HG02623 (cell line): ENCODE measurements at regions not wholly inside any gene's neighbourhood (a gene's known extent, or its start where the extent isn't known, plus 50 kb on each side); places are given as distances from the start of the nearest gene placed in this dataset.

Experiments used
- ATAC-seq: cut with Tn5 transposase; IDR thresholded peaks from one replicate; pipeline ENCODE4 v1.9.1; 2021; ENCODE audit warnings: moderate library complexity; ENCODE audit not compliant: unreplicated experiment

- no peak for ATAC-seq
Observed at GRCh38 chr14:38425324-38425976, 169.6 kb upstream of the CLEC14A start.

GRCh38 chr14:38420048-38420447 lies 164.2 kb upstream of the CLEC14A start:
- ATAC-seq: no peak

GRCh38 chr14:38419579-38419978 lies 163.7 kb upstream of the CLEC14A start:
- no peak for ATAC-seq

DNA sequence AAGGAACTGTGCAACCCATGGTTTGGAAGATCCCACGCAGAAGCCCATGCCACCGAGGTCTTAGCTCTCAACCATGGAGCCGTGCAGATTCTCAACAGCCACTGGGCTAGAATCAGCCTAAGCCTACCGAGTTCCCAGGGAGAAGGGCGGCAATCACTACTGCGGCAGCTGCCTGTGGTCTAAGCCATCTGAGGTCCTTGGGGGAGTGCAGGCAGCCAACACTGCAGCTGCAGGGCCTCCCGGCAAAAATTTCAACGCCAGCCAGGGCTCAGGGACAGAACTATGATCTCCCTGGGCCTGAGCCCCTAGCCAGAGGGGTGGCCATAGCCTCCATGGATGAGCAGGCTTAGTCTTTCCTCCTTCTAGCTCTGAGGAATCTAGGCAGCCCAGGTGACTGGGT lies 156.8 kb upstream of the CLEC14A start:
- ATAC-seq: no peak

DNA sequence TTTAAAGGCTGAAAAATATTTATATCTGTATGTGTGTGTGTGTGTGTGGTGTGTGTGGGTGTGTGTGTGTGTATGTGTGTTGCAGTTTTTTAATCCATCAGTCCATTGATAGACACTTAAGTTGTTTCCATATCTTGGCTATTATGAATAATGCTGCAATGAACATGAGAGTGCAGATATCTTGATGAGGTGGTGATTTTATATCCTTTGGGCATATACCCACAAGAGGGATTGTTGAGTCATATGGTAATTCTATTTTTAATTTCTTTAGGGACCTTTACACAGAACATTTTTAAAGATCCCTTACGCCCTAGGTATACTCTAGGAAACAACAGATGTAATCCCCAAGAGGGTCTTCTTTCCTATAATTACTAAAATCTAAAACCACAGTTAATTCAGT lies 154.5 kb upstream of the CLEC14A start:
- no peak for ATAC-seq

- ATAC-seq: no peak
Observed at GRCh38 chr14:38409071-38409705, 153.3 kb upstream of the CLEC14A start.

GRCh38 chr14:38405851-38406635 lies 150.2 kb upstream of the CLEC14A start:
- ATAC-seq: no peak

GRCh38 chr14:38404616-38405015 lies 148.7 kb upstream of the CLEC14A start:
- ATAC-seq: no peak

- no peak for ATAC-seq
Observed at GRCh38 chr14:38404100-38404541, 148.2 kb upstream of the CLEC14A start.

DNA sequence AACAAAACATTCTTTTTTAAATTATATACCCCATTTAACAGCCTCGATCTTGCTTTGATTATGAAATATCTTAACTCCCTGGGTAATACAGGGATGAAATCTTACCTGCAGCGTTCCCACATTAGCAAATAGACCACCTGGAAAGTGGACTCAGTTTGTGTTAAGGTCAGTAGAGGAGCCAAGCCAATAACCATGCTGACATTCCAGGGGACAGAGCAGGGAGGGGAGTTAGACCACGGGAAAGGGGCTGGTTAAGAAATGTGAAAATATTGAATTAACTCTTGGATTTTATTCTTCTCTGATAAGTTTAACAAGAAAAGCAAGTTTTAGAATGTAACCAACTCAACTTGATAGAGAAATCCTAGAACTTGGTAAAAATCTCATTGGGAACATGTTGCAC lies 144.9 kb upstream of the CLEC14A start:
- no peak for ATAC-seq

DNA sequence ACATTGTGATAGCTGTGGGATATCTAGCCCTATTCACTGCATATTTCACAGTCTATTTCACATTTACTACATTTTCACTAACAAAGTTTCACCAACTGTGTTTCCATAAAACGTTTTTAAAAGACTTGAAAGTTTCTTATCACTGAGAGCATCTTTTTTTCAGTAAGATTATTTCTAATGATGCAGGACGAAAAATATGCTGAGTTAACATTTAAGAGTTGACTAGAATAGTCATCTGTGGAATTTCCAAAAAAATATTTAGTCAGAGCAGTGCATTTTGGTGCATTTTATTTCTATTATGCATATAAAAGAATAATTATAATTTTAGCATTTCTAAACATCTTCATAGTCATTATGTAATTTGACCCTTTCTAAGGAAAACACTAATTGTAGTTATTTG lies 143.8 kb upstream of the CLEC14A start:
- ATAC-seq: no peak

GRCh38 chr14:38394767-38395166 lies 138.9 kb upstream of the CLEC14A start:
- ATAC-seq: no peak

GRCh38 chr14:38394064-38394463 lies 138.2 kb upstream of the CLEC14A start:
- no peak for ATAC-seq

DNA sequence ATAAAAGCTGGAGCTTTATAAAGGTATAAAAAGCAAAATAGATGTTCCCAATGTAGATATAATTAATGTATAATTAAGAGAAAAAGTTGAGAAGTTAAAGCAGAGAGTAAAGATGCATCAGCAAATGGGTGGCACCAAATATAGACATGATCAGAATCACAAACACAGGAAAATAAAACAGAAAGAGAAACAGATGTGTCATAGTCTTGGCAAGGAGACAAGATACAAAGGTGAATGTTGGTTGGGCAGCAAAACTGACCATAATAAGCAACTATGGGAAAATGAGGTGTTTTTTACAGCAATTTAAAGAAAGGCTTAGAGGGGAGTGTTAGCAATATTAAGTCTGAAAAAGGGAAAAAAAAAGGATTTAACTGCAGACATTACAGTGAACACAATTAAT lies 135.4 kb upstream of the CLEC14A start:
- no peak for ATAC-seq

DNA sequence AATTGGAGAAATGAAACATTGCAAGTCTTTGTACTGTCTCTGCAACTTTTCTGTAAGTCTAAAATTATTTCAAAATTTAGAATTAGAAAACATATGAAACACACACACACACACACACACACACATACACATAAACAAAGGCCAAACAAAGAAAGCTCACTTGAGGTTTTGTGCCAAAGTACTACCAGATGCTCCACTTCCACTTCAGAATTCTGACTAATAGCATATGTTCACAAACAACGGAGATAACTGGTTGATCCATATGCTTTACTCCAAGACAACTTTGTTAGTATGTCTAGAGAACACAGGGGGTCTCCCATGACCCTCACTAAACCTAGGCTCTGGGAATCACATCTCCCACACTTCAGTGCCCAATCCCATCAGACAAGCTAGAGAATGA lies 133.8 kb upstream of the CLEC14A start:
- ATAC-seq: no peak

GRCh38 chr14:38387821-38388220 lies 131.9 kb upstream of the CLEC14A start:
- ATAC-seq: no peak

GRCh38 chr14:38385836-38386235 lies 129.9 kb upstream of the CLEC14A start:
- no peak for ATAC-seq

- ATAC-seq: no peak
Observed at GRCh38 chr14:38385343-38385742, 129.4 kb upstream of the CLEC14A start.

DNA sequence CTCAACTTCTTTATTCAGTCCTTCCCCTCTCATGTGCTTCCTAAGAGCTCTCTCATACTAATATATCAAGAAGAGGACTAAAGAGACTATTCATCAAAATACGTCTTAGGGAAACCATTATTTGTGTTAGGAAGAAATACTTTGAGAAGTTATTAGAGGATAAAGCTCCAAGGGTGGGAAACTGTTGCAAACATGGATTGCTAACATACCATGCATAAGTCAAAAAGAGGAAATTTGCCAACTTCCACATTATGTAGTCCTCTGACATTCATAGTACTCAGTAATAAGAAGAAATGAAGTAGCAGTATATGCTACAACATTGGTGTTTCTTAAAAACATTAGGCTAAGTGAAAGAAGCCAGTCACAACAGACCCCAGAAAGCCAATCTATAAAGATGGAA lies 128.8 kb upstream of the CLEC14A start:
- no peak for ATAC-seq

- no peak for ATAC-seq
Observed at GRCh38 chr14:38367922-38368321, 112.0 kb upstream of the CLEC14A start.

- no peak for ATAC-seq
Observed at GRCh38 chr14:38366374-38366773, 110.5 kb upstream of the CLEC14A start.

DNA sequence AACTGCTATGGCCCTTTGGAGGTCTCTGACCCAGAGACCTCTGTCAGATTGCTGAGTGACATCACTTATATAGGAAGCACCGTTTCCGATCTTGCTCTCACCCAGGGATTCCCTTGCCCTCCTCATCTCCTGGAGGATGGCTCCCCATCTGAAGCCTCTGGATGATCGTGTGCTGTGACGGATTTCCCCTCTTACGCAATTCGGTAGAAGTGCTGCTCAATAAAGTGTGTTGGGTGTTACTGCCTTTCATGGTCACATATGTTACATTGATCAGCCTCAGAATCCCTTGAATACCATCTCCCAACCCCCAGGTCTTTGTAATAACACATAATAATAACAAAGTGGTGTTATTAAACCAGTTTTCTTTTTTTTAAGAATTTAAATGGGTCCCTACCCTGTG lies 107.3 kb upstream of the CLEC14A start:
- no peak for ATAC-seq
